ENCODE measurements at regions not wholly inside any gene's neighbourhood (a gene's known extent, or its start where the extent isn't known, plus 50 kb on each side); places are given as distances from the start of the nearest gene placed in this dataset.

DNA sequence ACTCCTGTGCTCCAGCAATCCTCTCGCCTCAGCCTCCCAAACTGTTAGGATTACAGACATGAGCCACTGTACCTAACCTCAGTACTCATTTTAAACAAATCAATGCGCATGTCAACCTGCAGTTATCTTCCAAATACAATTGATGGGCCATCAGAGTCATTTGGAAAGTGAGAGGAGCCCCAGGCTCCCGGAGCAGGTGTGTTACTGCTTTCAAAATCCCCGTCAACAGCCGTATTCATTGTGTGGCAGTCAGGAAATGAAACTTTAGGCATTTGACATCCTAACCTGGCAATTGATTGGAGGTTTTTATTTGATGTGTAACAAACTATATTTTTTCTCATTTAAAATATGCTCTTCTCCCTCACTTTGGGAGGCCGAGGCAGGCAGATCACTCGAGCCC is 623.6 kb upstream of the TENM3 start:
- no peak for DNase-seq (ENCODE audit: low spot score)

DNA sequence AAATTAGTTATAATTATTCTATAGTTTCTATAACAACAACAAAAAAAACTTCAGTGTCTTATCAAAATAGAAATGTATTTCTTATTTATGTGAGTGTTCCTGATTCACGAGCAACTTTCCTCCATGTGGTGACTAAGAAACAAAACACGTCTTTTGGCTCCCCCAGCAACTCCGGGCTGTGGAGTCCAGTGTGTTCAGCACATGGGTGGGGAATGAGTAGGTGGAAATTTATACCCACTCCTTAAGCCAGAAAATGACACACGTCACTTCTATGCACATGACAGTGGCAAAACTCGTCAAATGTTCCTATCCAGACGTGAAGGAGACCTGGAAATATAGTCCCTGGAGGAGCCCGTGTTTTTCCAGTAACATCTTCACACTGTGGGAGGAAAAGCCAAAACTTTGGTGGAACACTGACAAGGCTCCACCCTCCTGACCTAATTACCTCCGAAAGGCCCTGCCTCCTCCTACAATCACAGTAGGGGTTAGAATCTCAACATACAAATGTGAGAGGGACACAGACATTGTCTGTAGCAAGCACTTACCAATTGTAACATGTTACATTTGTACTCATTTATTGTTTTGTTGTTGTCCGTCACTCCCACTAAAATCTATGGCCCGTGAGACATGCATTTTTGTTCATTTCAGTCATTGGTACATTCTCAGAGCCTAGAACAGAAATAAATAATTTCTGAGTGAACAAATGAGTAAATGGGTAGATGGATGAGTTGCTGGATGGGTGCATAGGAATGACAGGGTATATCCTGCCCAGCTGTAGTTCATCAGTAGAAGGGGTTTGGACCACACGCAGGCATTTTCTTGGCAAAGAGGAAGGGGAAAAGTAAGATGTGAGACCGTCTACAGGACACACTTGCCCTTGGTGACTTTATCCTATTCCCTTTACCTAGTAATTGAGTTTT is 605.8 kb upstream of the TENM3 start:
- DNase-seq (ENCODE audit: low spot score), result no peak

DNA sequence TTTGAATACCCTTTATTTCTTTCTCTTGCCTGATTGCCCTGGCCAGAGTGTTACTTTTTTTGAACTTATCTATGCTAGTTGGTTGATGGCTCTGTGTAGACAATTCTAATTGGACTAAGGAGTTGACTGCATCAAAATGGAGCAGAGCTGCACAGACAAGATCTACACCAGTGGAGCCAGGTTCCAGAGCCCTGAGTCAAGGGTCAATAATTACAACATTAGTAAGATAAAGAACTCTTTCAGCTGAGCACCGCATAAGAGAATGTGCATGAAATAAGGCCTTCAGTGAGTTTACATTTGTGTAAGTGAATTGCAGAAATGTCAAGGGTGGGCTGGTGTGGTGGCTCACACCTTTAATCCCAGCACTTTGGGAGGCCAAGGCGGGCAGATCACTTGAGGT is 599.7 kb upstream of the TENM3 start:
- DNase-seq (ENCODE audit: low spot score), result no peak

DNA sequence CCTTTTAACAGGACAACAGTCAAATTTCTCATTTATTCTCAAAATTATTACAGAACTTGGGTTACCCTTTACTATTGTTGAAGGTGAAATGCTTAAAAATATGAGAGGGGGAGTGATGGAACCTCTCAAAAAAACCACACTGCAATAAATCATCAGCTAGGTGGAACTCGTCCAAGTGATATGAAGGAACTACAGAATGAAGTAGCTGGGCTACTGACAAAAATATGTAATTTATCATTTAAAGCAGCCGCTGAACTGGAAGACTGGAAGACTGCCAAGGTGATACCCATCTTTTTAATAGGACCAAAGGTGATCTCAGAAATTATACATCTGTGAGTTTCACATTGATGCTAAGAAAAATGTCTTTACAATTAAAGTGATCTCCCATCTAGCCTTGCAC is 597.7 kb upstream of the TENM3 start:
- DNase-seq (ENCODE audit: low spot score), result no peak

DNA sequence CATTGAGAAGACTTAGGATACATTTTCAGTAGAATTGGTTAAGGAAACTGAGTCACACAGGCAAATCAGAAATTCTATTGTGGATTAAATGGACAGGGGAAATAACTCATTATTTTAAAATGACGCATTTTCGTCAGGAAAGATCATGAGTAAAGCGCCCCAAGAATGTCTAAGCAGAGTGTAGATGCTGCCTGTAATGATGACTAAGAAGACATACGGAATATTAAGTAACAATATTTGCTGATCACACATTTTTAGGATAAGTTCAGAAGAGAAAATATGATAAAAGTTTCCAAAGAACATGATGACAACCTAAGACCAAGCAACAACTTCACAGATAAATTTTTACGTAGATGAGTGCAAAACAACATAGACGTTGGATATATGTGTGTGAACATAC is 596.3 kb upstream of the TENM3 start:
- no peak for DNase-seq (ENCODE audit: low spot score)

DNA sequence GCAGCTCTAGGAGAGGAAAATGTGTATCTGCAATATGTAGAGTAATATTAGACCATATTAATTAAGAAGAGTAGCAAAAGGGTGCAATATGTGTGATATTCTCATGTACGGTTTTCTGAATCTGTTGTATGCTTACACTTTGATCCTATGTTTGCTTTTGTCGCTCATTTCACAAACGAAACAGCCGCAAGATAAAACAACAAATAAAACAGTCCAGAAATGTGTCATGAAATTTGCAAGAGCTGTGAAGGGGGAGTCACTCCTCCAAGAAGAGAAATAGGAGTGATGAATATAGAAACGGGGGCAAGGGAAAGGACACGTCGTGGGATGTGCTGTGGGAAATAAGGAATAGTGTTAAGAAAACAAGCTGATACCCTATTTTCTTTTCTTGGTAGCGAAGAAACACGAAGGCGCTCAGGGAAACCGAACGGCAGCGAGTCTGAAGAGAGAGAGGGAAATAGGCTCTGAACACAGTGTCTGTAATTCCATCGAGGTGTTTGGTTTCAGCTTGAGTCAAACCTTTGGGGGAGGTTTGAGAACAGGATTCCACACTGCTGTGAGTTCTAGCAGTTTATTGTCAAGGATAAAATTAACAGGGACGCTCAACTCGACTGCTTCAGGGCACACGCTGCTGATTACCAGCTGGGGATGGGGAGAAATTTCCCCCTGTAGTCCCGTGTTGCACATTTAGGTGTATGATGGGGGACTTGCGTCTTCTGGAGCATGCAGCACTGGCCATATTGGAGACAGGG is 595.6 kb upstream of the TENM3 start:
- no peak for DNase-seq (ENCODE audit: low spot score)

DNA sequence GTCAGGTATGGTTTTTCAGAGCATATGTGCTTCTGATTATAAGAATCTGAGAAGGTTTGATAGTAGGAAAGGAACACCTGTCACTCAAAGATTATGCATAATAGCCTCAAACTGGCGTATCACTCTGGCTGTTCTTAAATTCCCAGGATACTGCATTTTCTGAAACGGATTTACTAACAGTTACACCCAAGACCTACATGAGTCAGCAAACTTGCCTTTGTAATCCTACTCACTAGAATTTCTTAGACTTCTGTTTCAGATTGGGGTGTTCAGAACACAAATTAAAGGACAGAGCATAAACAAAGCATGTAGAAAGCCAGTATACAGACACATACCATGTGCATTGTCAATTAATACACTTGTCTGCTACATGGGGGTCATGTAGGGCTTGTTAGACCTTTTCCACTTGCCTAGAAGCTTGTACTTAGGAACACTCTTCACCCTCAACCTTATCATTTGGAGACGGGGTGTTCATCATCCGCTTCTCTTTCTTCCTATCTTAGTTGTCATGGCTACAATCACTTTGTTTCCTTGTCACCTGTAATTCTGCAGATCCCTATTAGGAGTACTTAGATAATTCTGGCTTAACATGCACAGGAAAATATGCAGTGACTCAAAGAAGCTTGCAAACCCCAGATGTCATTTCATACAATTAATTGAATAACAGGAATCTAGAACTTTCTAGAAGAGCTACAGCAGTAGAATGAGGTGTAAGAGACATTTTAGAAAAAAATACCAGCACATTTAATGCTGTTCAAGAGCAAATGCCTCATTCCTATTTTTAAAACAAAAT is 593.0 kb upstream of the TENM3 start:
- no peak for DNase-seq (ENCODE audit: low spot score)

DNA sequence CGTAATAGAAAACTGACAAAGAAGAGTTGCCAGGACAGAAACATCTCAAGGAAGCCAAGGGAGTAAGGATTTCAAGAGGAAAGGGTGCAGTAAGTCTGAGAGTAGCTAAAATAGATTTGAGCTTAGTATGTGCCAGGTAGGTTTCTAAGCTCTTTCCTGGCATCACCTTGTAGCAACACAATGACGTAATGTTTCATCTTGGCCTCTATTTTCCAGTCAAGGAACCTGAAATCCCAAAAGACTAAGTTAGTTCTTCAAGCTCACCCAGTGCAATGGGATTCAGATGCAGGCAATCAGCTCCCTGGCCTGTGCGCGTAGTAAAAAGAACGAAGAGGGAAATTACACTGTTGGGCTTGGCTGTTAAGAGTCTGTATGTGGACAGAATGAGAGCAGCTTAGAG is 586.5 kb upstream of the TENM3 start:
- DNase-seq (ENCODE audit: low spot score), result no peak

DNA sequence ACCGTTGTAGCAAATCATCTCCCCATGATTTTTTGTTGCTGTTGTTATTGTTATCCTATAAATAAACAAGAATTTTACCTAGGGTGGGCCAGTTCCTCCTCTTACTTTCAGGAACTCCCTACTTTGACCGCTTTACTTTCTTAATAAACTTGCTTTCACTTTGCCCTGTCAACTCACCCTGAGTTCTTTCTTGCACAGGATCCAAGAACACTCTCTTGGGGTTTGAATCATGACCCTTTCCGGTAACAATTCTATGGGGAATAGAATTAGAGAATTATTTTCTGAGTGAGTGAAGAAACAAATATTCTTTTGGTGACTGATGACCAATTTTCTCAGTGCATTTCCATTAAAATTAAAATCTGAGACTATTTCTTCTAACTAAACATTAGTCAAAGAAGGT is 584.0 kb upstream of the TENM3 start:
- no peak for DNase-seq (ENCODE audit: low spot score)

DNA sequence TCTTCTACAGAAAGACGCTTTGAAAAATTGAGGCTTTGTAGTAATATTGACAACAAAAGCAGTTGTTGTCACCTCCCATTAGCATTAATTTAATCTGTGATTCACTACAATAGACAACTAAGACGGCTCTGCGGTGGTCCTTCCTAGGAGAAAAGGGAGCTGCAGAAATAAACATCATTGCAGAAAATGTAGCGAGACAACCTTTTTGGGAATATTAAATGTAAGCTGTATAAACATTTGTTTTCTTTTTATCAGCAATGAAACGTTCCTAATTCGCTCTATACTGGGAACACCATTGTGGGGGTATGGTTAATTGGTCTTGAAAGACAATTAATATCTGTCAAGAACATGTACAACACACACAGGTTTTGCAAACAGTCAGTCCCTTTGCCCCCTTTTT is 583.3 kb upstream of the TENM3 start:
- DNase-seq (ENCODE audit: low spot score), result no peak

DNA sequence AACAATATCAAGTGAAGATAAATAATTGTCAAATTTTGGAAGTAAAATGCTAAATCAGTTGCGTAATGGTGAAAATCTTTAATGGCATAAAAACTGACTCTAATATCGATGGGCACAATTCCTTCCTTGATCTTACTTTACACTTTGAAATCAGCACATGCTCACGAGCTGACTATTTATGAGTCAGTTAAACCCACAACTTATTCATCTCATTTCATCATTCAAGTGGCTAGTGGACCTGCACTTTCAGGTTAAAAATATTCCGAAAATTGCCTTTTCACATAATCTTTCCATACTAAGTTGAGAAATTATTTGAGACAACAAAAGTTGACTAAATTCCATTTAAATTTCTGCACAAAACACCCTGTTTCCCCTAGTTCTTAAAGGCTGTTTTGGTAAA is 582.1 kb upstream of the TENM3 start:
- DNase-seq (ENCODE audit: low spot score), result no peak

DNA sequence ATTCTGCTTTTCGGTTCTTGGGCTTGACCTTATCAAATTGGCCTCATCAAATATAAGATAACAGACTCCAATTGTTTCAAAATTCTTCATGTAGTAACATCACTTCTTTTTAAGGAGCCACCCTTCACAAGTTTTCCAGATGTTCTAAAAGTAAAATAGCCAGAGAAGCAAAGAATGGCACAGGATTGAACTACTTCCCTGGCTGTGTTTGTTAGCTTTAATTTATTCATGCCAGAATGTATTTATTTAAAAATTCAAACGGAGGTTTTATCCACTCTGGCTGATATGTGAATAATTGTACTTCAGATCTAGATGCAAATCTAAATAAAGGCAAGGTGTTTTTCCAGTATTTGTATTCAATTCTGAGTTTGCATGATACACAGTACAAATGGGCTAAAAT is 581.3 kb upstream of the TENM3 start:
- DNase-seq (ENCODE audit: low spot score), result no peak

DNA sequence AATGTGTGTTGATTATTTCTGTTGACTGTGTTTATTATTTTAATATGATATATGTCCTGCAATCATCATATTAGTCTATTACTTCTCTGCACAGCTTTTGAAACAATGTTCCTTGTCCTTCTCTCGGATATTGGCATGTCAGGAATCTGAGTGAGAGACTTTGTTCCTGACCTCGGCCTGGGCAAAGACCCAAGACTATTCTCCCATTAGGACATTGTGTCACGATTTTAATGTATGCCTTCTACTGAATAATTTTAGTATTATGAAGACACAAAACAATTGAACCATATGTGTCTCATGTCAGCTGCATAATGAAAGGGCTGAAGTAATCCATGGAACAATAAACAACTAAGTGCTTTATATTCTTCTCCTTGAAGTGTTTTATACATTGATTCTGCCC is 580.8 kb upstream of the TENM3 start:
- no peak for DNase-seq (ENCODE audit: low spot score)

DNA sequence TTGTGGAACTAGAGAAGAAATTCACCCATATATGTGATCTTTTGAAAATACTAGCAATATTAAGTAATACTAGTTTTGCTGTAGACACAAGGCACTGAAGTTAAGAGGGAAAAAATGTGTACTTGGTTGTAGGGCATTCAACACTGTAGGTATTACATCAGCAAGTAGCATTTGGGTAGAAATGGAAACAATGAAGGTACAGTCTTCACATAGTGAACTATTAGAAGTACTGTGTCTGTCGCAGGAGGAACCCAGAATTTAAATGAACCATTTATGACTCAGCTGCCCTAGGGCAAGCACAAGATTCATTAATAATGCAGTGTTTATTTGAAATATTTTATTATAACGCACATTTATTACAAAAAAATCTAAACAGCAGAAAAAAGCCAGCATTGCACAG is 572.7 kb upstream of the TENM3 start:
- DNase-seq (ENCODE audit: low spot score), result no peak

DNA sequence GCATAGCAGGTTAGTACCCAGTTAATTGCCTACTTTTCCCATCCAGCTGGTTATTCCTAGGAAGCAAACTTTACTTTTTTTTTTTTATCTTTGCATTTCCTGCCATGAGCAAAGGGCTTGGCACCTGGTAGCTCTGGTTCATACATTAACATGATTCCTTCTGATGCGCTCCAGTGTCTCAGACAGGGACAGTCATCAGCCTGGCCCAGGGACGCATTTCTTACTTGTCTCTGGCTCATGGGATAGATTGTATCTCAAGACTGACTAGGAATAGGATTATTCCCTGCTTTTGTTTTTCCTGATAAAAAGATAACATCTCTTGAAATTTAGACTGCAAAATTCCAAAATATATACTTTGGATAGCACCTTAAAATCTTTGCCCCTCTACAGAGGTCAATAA is 571.5 kb upstream of the TENM3 start:
- DNase-seq (ENCODE audit: low spot score), result no peak

DNA sequence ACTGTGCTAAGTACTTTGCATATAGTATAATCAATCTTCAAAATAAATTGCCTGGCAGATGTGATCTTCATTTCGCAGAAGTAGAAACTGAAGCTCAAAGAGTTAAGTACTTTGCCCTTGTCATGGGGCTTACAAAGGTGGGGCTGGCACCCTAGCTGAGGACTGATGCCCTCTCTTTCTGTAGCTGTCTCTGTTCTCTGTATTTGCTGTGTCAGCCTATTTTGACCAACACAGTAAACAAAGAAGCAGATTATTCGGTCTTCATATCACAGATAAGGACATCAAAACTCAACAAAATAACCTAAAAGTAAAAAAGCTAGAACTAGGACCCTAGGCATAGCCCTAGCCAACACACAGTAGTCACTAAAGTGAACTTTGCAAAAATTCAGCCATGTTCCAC is 570.5 kb upstream of the TENM3 start:
- no peak for DNase-seq (ENCODE audit: low spot score)

DNA sequence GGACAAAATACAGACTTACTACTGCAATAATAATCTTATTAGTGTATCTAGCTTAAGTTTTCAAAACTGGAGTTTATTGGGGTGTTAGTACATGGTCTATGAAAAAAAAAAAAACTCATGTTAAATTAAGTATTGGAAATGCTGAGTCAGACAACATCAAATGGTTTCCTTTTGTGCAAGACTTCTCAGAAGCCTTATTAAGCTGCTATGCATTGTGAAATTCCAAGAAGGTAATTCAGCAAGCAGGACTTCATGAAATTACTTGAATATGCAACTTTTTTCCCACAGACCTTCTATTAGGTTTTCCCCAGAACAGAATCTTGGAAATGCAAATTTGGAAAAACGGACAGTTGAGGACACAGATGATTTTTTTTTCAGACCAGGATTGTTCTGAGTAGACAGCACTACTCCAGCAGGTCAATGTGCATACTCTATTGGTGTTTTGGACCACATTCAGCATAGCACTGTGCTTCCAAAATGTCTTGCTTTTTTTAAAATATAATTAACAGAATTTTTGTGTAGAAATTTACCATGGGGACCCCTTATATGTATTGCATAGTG is 568.8 kb upstream of the TENM3 start:
- no peak for DNase-seq (ENCODE audit: low spot score)

DNA sequence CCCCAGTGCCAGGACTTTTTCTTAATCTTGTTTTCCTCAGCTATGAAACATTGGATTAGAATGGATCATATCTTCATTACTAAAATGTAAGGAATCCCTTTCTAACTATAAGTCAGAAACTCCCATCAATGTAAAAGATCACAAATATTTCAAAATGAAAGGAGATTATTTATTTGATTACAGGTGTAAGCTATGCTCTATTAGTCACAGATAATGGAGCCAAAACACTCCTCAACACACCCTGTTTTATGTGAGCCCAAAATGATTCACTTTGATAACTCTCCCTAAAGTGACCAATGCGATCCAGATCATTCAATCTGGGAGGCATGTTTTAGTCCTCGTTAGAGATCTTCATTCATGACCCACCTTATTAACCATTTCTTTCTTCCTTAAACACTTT is 566.7 kb upstream of the TENM3 start:
- DNase-seq (ENCODE audit: low spot score), result no peak

DNA sequence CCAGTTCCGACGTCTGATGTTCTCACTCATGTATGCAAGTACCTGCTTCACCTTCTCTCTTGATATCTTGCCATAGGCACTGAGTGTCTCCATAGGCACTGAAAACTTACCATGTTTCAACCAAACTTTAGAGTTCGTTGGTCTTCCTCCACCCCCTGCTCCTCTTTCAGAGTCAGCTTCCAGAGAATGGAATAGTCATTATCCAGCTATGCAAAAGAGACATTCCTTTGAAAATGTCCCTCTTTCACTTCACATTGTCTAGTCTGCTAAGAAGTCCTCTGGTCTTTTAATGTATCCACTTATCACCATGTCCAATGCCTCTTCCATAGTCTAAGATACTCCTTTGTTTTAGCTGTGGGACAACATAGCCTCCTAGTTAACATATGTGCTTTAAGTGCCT is 566.0 kb upstream of the TENM3 start:
- DNase-seq (ENCODE audit: low spot score), result no peak

DNA sequence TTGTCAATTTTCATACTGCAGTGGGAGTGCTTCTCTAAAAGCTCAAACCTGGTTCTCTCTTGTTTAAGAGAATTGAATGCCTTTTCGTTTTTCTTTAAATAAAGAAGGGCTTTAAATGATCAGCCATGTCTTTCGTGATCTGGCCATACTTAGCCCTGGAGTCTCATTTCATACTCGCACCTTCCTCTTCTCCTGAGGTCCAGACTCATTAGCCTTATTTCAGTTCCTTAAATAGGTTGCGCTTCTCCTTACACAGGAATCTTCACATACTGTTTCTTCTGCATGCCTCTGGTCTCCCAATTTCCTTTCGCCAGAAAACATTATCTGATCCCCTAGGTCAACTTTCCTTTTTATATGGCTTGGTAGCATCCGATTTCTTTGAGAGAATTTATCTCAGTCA is 565.6 kb upstream of the TENM3 start:
- no peak for DNase-seq (ENCODE audit: low spot score)

DNA sequence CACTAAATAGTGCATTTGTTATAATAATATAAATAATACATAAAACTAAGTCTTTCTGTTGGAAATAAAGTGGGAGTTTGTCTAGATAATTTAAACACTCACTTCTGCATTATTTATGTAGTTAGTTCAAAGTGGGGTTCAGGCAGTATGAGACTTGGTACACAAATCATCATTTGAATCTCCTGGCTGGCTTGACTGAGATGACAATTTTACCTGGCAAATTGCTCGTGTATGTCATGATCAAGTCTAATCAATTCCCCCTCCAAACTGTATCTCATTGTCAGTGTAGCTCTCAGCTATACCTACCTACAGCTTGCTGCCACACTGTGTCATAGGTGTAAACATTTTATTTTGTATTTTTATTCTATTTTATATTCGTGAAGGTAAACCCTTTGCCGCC is 563.4 kb upstream of the TENM3 start:
- no peak for DNase-seq (ENCODE audit: low spot score)

DNA sequence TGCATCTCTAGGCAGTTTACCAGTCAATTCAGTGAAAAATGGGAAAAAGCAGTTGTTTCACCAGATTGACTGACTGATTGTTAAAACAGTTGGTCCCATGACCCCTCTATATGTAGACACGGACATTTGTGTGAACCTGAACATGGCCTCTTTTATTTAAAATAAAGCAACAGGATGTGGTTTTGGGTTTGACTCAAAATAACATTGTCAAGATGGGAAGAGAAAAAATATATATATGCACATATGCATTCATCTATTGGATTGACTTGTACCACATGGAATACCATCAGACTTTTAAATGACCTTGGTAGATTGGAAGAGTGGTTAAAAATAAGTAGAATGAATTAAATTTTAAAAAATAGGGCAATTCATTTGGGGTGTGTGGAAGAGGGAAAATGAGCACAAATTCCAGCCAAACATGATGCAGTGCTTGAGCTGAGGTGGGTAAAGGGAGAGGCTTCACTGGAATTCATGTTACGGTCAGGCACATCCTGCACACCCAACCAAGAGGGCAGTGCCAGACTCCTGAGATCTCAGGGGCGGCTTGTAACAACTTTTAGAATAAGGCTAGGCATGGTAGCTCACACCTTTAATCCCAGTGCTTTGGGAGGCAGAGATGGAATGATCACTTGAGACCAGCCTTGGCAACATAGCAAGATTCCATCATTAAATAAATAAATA is 560.7 kb upstream of the TENM3 start:
- no peak for DNase-seq (ENCODE audit: low spot score)

Data from left forelimb (tissue), 1 donor.